ENCODE measurements at regions not wholly inside any gene's neighbourhood (a gene's known extent, or its start where the extent isn't known, plus 50 kb on each side); places are given as distances from the start of the nearest gene placed in this dataset.

- no peak for DNase-seq
Observed at GRCh38 chr6:105907301-105907700, 178.8 kb upstream of the PRDM1 start.

GRCh38 chr6:105902401-105903031 lies 183.6 kb upstream of the PRDM1 start:
- no peak for DNase-seq

GRCh38 chr6:105901583-105901982 lies 184.6 kb upstream of the PRDM1 start:
- DNase-seq, result no peak

GRCh38 chr6:105900125-105900937 lies 185.8 kb upstream of the PRDM1 start:
- DNase-seq, result peak; percentile 80

- DNase-seq, result no peak
Observed at GRCh38 chr6:105898286-105898685, 187.8 kb upstream of the PRDM1 start.

- no peak for DNase-seq
Observed at GRCh38 chr6:105897131-105897530, 189.0 kb upstream of the PRDM1 start.

GRCh38 chr6:105896821-105897095 lies 189.4 kb upstream of the PRDM1 start:
- DNase-seq, result no peak

- DNase-seq, result no peak
Observed at GRCh38 chr6:105896052-105896820, 189.9 kb upstream of the PRDM1 start.

GRCh38 chr6:105894556-105894955 lies 191.6 kb upstream of the PRDM1 start:
- no peak for DNase-seq

- no peak for DNase-seq
Observed at GRCh38 chr6:105893741-105894140, 192.4 kb upstream of the PRDM1 start.

GRCh38 chr6:105892577-105893262 lies 193.4 kb upstream of the PRDM1 start:
- no peak for DNase-seq

GRCh38 chr6:105890521-105891244 lies 195.5 kb upstream of the PRDM1 start:
- no peak for DNase-seq

GRCh38 chr6:105889902-105890301 lies 196.2 kb upstream of the PRDM1 start:
- DNase-seq, result no peak

GRCh38 chr6:105886814-105887544 lies 199.2 kb upstream of the PRDM1 start:
- DNase-seq, result no peak

- DNase-seq, result peak; percentile 56
Observed at GRCh38 chr6:105886066-105886813, 199.9 kb upstream of the PRDM1 start.

GRCh38 chr6:105884426-105884825 lies 201.7 kb upstream of the PRDM1 start:
- DNase-seq, result no peak

GRCh38 chr6:105884011-105884410 lies 202.1 kb upstream of the PRDM1 start:
- no peak for DNase-seq

GRCh38 chr6:105882828-105883227 lies 203.3 kb upstream of the PRDM1 start:
- DNase-seq, result no peak

GRCh38 chr6:105882121-105882803 lies 203.9 kb upstream of the PRDM1 start:
- peak; percentile 23 for DNase-seq

GRCh38 chr6:105881608-105882007 lies 204.5 kb upstream of the PRDM1 start:
- no peak for DNase-seq
